ENCODE measurements at regions not wholly inside any gene's neighbourhood (a gene's known extent, or its start where the extent isn't known, plus 50 kb on each side); places are given as distances from the start of the nearest gene placed in this dataset.
A peak's percentile ranks its signal among the peaks of the same experiment; 100 is the strongest.
"Not testable (repeated sequence)": the region's sequence is repeated elsewhere in the genome, so short reads cannot be mapped to it uniquely, and the experiment has no call there.

GRCh38 chr3:193912621-193913178, 223.2 kb upstream of the HES1 start:
- Histone ChIP-seq H3K4me3 (ENCODE audit: low read depth, low read length) (no peak overlapping the region), H3K36me3 (ENCODE audit: control insufficient read depth, insufficient read depth, low read length) (no peaks in the 10 kb centered on the region), H3K4me1 (ENCODE audit: control insufficient read depth, insufficient read depth, low read length) (no peaks in the 10 kb centered on the region), H3K9me3 (ENCODE audit: control insufficient read depth, insufficient read depth, low read length) (peaks cover 3% of the 10 kb centered on the region), H3K27me3 (ENCODE audit: control insufficient read depth, insufficient read depth, low read length) (no peaks in the 10 kb centered on the region), H3K27ac (ENCODE audit: low read depth, low read length) (no peak overlapping the region)
- WGBS (ENCODE audit: insufficient coverage) = 100% methylated on average over 2 of the region's 2 CpGs
- DNase-seq (ENCODE audit: low read depth in 4 of 6, low spot score in 6 of 6) = no peak

GRCh38 chr3:193914602-193915001, 221.3 kb upstream of the HES1 start:
- 20% methylated on average over 1 of the region's 1 CpG for WGBS (ENCODE audit: insufficient coverage)
- H3K4me1 ChIP-seq (ENCODE audit: control insufficient read depth, insufficient read depth, low read length) = no peaks in the 10 kb centered on the region
- H3K27me3 ChIP-seq (ENCODE audit: control insufficient read depth, insufficient read depth, low read length) = no peaks in the 10 kb centered on the region
- no peak for DNase-seq (ENCODE audit: low read depth in 4 of 6, low spot score in 6 of 6)
- no peaks in the 10 kb centered on the region for H3K36me3 ChIP-seq (ENCODE audit: control insufficient read depth, insufficient read depth, low read length)
- H3K9me3 ChIP-seq (ENCODE audit: control insufficient read depth, insufficient read depth, low read length) = no peaks in the 10 kb centered on the region
- no peak overlapping the region for H3K27ac ChIP-seq (ENCODE audit: low read depth, low read length)
- no peak overlapping the region for H3K4me3 ChIP-seq (ENCODE audit: low read depth, low read length)

- no peak for DNase-seq (ENCODE audit: low read depth in 4 of 6, low spot score in 6 of 6)
- H3K27me3 ChIP-seq (ENCODE audit: control insufficient read depth, insufficient read depth, low read length) = no peaks in the 10 kb centered on the region
- no peak overlapping the region for H3K4me3 ChIP-seq (ENCODE audit: low read depth, low read length)
- no peaks in the 10 kb centered on the region for H3K36me3 ChIP-seq (ENCODE audit: control insufficient read depth, insufficient read depth, low read length)
- no peaks in the 10 kb centered on the region for H3K4me1 ChIP-seq (ENCODE audit: control insufficient read depth, insufficient read depth, low read length)
- 72% methylated on average over 3 of the region's 4 CpGs for WGBS (ENCODE audit: insufficient coverage)
- no peaks in the 10 kb centered on the region for H3K9me3 ChIP-seq (ENCODE audit: control insufficient read depth, insufficient read depth, low read length)
- H3K27ac ChIP-seq (ENCODE audit: low read depth, low read length) = no peak overlapping the region
Observed at GRCh38 chr3:193915099-193915498, 220.8 kb upstream of the HES1 start.

GRCh38 chr3:193915613-193916012, 220.3 kb upstream of the HES1 start:
- Histone ChIP-seq H3K9me3 (ENCODE audit: control insufficient read depth, insufficient read depth, low read length) (no peaks in the 10 kb centered on the region), H3K4me1 (ENCODE audit: control insufficient read depth, insufficient read depth, low read length) (no peaks in the 10 kb centered on the region), H3K27ac (ENCODE audit: low read depth, low read length) (no peak overlapping the region), H3K4me3 (ENCODE audit: low read depth, low read length) (no peak overlapping the region), H3K36me3 (ENCODE audit: control insufficient read depth, insufficient read depth, low read length) (no peaks in the 10 kb centered on the region), H3K27me3 (ENCODE audit: control insufficient read depth, insufficient read depth, low read length) (no peaks in the 10 kb centered on the region)
- no peak for DNase-seq (ENCODE audit: low read depth in 4 of 6, low spot score in 6 of 6)

GRCh38 chr3:193917158-193917557, 218.8 kb upstream of the HES1 start:
- Histone ChIP-seq H3K4me1 (ENCODE audit: control insufficient read depth, insufficient read depth, low read length) (no peaks in the 10 kb centered on the region), H3K27me3 (ENCODE audit: control insufficient read depth, insufficient read depth, low read length) (no peaks in the 10 kb centered on the region), H3K36me3 (ENCODE audit: control insufficient read depth, insufficient read depth, low read length) (no peaks in the 10 kb centered on the region), H3K27ac (ENCODE audit: low read depth, low read length) (no peak overlapping the region), H3K4me3 (ENCODE audit: low read depth, low read length) (no peak overlapping the region), H3K9me3 (ENCODE audit: control insufficient read depth, insufficient read depth, low read length) (no peaks in the 10 kb centered on the region)
- DNase-seq (ENCODE audit: low read depth in 4 of 6, low spot score in 6 of 6) = peak in 4 of 6 donors; percentile 26 to 73 (median 42)
- no CpG with 5 or more reads among the region's 2 CpGs for WGBS (ENCODE audit: insufficient coverage)

- no peak overlapping the region for H3K4me3 ChIP-seq (ENCODE audit: low read depth, low read length)
- DNase-seq (ENCODE audit: low read depth in 4 of 6, low spot score in 6 of 6) = no peak
- H3K27me3 ChIP-seq (ENCODE audit: control insufficient read depth, insufficient read depth, low read length) = no peaks in the 10 kb centered on the region
- no peaks in the 10 kb centered on the region for H3K36me3 ChIP-seq (ENCODE audit: control insufficient read depth, insufficient read depth, low read length)
- WGBS (ENCODE audit: insufficient coverage) = 89% methylated on average over 3 of the region's 4 CpGs
- no peak overlapping the region for H3K27ac ChIP-seq (ENCODE audit: low read depth, low read length)
- no peaks in the 10 kb centered on the region for H3K9me3 ChIP-seq (ENCODE audit: control insufficient read depth, insufficient read depth, low read length)
- H3K4me1 ChIP-seq (ENCODE audit: control insufficient read depth, insufficient read depth, low read length) = no peaks in the 10 kb centered on the region
Observed at GRCh38 chr3:193921465-193921864, 214.5 kb upstream of the HES1 start.

- 92% methylated on average over 7 of the region's 10 CpGs for WGBS (ENCODE audit: insufficient coverage)
- H3K27me3 ChIP-seq (ENCODE audit: control insufficient read depth, insufficient read depth, low read length) = no peaks in the 10 kb centered on the region
- no peaks in the 10 kb centered on the region for H3K4me1 ChIP-seq (ENCODE audit: control insufficient read depth, insufficient read depth, low read length)
- no peak overlapping the region for H3K4me3 ChIP-seq (ENCODE audit: low read depth, low read length)
- no peaks in the 10 kb centered on the region for H3K9me3 ChIP-seq (ENCODE audit: control insufficient read depth, insufficient read depth, low read length)
- no peaks in the 10 kb centered on the region for H3K36me3 ChIP-seq (ENCODE audit: control insufficient read depth, insufficient read depth, low read length)
- no peak overlapping the region for H3K27ac ChIP-seq (ENCODE audit: low read depth, low read length)
- DNase-seq (ENCODE audit: low read depth in 4 of 6, low spot score in 6 of 6) = no peak
Observed at GRCh38 chr3:193922034-193922774, 213.7 kb upstream of the HES1 start.

- DNase-seq (ENCODE audit: low read depth in 4 of 6, low spot score in 6 of 6); H3K4me3 ChIP-seq (ENCODE audit: low read depth, low read length); H3K36me3 ChIP-seq (ENCODE audit: control insufficient read depth, insufficient read depth, low read length); H3K4me1 ChIP-seq (ENCODE audit: control insufficient read depth, insufficient read depth, low read length); H3K27me3 ChIP-seq (ENCODE audit: control insufficient read depth, insufficient read depth, low read length); H3K9me3 ChIP-seq (ENCODE audit: control insufficient read depth, insufficient read depth, low read length); H3K27ac ChIP-seq (ENCODE audit: low read depth, low read length): not testable (repeated sequence)
Observed at GRCh38 chr3:193923958-193924357, 212.0 kb upstream of the HES1 start.

- not testable (repeated sequence) for H3K36me3 ChIP-seq (ENCODE audit: control insufficient read depth, insufficient read depth, low read length); DNase-seq (ENCODE audit: low read depth in 4 of 6, low spot score in 6 of 6)
Observed at GRCh38 chr3:193926071-193926470, 209.9 kb upstream of the HES1 start.

GRCh38 chr3:193927413-193928206, 208.3 kb upstream of the HES1 start:
- not testable (repeated sequence) for H3K36me3 ChIP-seq (ENCODE audit: control insufficient read depth, insufficient read depth, low read length); H3K27ac ChIP-seq (ENCODE audit: low read depth, low read length); H3K27me3 ChIP-seq (ENCODE audit: control insufficient read depth, insufficient read depth, low read length); H3K9me3 ChIP-seq (ENCODE audit: control insufficient read depth, insufficient read depth, low read length); H3K4me1 ChIP-seq (ENCODE audit: control insufficient read depth, insufficient read depth, low read length); DNase-seq (ENCODE audit: low read depth in 4 of 6, low spot score in 6 of 6); H3K4me3 ChIP-seq (ENCODE audit: low read depth, low read length)
- 80% methylated on average over 1 of the region's 5 CpGs for WGBS (ENCODE audit: insufficient coverage)

More at GRCh38 chr3:193926071-193926470, 209.9 kb upstream of the HES1 start:
- not testable (repeated sequence) for H3K27me3 ChIP-seq (ENCODE audit: control insufficient read depth, insufficient read depth, low read length); H3K4me1 ChIP-seq (ENCODE audit: control insufficient read depth, insufficient read depth, low read length); H3K4me3 ChIP-seq (ENCODE audit: low read depth, low read length); H3K9me3 ChIP-seq (ENCODE audit: control insufficient read depth, insufficient read depth, low read length); H3K27ac ChIP-seq (ENCODE audit: low read depth, low read length)
- no CpG with 5 or more reads among the region's 3 CpGs for WGBS (ENCODE audit: insufficient coverage)
